ENCODE measurements at regions not wholly inside any gene's neighbourhood (a gene's known extent, or its start where the extent isn't known, plus 50 kb on each side); places are given as distances from the start of the nearest gene placed in this dataset.

DNA sequence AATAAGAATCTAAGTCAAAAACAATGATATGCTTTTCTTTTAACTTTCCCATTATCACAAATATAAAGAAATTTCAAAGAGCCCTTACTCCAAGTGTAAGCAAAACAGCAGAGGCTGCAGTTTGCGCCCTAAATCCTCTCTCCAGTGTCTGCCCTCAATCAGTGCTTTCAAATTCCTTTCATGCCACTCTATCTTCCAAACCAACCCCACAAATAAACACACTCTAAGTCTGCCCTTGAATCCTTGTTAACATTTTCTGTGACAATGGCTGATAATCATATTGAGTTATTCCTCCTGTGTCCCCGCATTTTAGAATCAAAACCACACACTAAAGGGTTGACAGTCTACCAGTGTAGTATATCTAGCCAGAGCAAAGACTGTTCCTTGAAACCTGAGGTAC, 317.9 kb upstream of the MARCKS start:
- H2BK5ac ChIP-seq (ENCODE audit: low read depth, low read length, poor library complexity, severe bottlenecking), result no peak overlapping the region
- no peak overlapping the region for H3K9ac ChIP-seq (ENCODE audit: low read length)
- no peak overlapping the region for H2BK12ac ChIP-seq (ENCODE audit: low read length in 2 of 2)
- H2AFZ ChIP-seq (ENCODE audit: low read depth, low read length), result no peak overlapping the region
- peak; percentile 27 for DNase-seq
- H3K27me3 ChIP-seq (ENCODE audit: control insufficient read depth in 1 of 2, insufficient read depth in 1 of 2, low read length in 2 of 2), result no peaks in the 10 kb centered on the region
- no peak overlapping the region for H3K4me2 ChIP-seq (ENCODE audit: low read length, poor library complexity, severe bottlenecking)
- H3K18ac ChIP-seq (ENCODE audit: low read depth in 1 of 2, low read length in 2 of 2), result no peak overlapping the region
- H2BK15ac ChIP-seq (ENCODE audit: low read depth, poor library complexity, severe bottlenecking), result no peak overlapping the region
- no peak overlapping the region for H3K4ac ChIP-seq (ENCODE audit: low read depth in 1 of 2, low read length in 2 of 2)
- H4K8ac ChIP-seq (ENCODE audit: low read length), result no peak overlapping the region
- H3K4me3 ChIP-seq (ENCODE audit: insufficient read depth in 1 of 2, low read depth in 1 of 2, low read length in 2 of 2), result peak overlapping the region in 1 of 2 experiments; percentile 21
- WGBS, result 27% methylated on average over 2 of the region's 2 CpGs
- H2AK5ac ChIP-seq (ENCODE audit: low read length, severe bottlenecking), result no peak overlapping the region
- no peak overlapping the region for H3K14ac ChIP-seq (ENCODE audit: low read length in 2 of 2)
- H2BK120ac ChIP-seq (ENCODE audit: low read depth, low read length), result no peak overlapping the region
- H3K79me1 ChIP-seq (replicated peaks; ENCODE audit: low read length, poor library complexity, severe bottlenecking), result no peaks in the 10 kb centered on the region
- peak overlapping the region; percentile 82 for H3K27ac ChIP-seq (ENCODE audit: low read length, poor library complexity, severe bottlenecking)
- H3K23ac ChIP-seq (ENCODE audit: low read length in 2 of 2), result no peak overlapping the region
- no peaks in the 10 kb centered on the region for H3K36me3 ChIP-seq (ENCODE audit: control insufficient read depth in 1 of 2, insufficient read depth in 2 of 2, low read depth in 1 of 2, low read length in 2 of 2)
- H3K9me3 ChIP-seq (ENCODE audit: control insufficient read depth, low read length), result no peaks in the 10 kb centered on the region
- H4K91ac ChIP-seq (ENCODE audit: low read length), result no peak overlapping the region
- H3K4me1 ChIP-seq (ENCODE audit: control insufficient read depth, insufficient read depth, low read depth, low read length), result peaks cover 1% of the 10 kb centered on the region

DNA sequence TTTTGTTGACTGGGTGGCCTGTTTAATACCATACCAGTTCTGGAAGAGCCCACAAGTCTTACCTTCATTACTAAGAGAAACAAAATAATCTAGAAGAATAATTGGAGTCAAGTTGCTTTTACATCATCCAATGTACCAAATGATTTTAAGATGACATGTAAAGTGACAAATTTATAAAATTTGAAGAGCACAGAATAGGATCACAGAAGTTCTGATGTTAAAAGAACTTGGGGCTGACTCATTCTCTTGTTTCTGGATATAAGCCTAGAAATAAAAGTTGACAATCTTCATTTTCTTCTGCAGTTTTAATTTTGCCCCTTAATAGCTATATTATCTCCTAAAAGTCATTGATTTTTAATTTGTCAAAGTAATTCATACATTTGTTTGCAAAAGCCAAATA, 317.5 kb upstream of the MARCKS start:
- H2AK5ac ChIP-seq (ENCODE audit: low read length, severe bottlenecking), result no peak overlapping the region
- no peak overlapping the region for H2AFZ ChIP-seq (ENCODE audit: low read depth, low read length)
- H3K9me3 ChIP-seq (ENCODE audit: control insufficient read depth, low read length), result no peaks in the 10 kb centered on the region
- H2BK12ac ChIP-seq (ENCODE audit: low read length in 2 of 2), result no peak overlapping the region
- peak overlapping the region in 1 of 2 experiments; percentile 21 for H3K4me3 ChIP-seq (ENCODE audit: insufficient read depth in 1 of 2, low read depth in 1 of 2, low read length in 2 of 2)
- peaks cover 1% of the 10 kb centered on the region for H3K4me1 ChIP-seq (ENCODE audit: control insufficient read depth, insufficient read depth, low read depth, low read length)
- no peak overlapping the region for H3K4me2 ChIP-seq (ENCODE audit: low read length, poor library complexity, severe bottlenecking)
- no peak overlapping the region for H4K8ac ChIP-seq (ENCODE audit: low read length)
- H3K14ac ChIP-seq (ENCODE audit: low read length in 2 of 2), result no peak overlapping the region
- no peaks in the 10 kb centered on the region for H3K36me3 ChIP-seq (ENCODE audit: control insufficient read depth in 1 of 2, insufficient read depth in 2 of 2, low read depth in 1 of 2, low read length in 2 of 2)
- no peak overlapping the region for H3K18ac ChIP-seq (ENCODE audit: low read depth in 1 of 2, low read length in 2 of 2)
- peak overlapping the region; percentile 82 for H3K27ac ChIP-seq (ENCODE audit: low read length, poor library complexity, severe bottlenecking)
- no peak overlapping the region for H4K91ac ChIP-seq (ENCODE audit: low read length)
- DNase-seq, result no peak
- no peak overlapping the region for H2BK5ac ChIP-seq (ENCODE audit: low read depth, low read length, poor library complexity, severe bottlenecking)
- no peak overlapping the region for H3K9ac ChIP-seq (ENCODE audit: low read length)
- no peaks in the 10 kb centered on the region for H3K27me3 ChIP-seq (ENCODE audit: control insufficient read depth in 1 of 2, insufficient read depth in 1 of 2, low read length in 2 of 2)
- H2BK15ac ChIP-seq (ENCODE audit: low read depth, poor library complexity, severe bottlenecking), result no peak overlapping the region
- H3K23ac ChIP-seq (ENCODE audit: low read length in 2 of 2), result no peak overlapping the region
- H3K4ac ChIP-seq (ENCODE audit: low read depth in 1 of 2, low read length in 2 of 2), result no peak overlapping the region
- no peaks in the 10 kb centered on the region for H3K79me1 ChIP-seq (replicated peaks; ENCODE audit: low read length, poor library complexity, severe bottlenecking)
- no peak overlapping the region for H2BK120ac ChIP-seq (ENCODE audit: low read depth, low read length)

DNA sequence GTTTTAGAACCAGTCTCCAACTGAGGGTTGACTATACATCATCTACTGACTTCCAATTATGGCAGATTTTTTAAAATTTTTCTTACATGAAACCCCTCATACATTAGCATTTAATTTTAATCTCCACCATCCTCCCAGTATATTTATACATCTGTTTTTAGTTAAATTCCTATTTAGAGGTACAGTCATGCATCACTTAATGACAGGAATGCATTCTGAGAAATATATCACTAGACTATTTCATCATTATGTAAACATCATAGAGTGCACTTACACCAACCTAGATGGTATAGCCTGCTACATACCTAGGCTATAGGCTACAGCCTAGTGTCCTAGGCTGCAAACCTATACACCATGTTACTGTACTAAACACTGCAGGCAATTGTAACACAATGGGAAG, 316.7 kb upstream of the MARCKS start:
- no peak overlapping the region for H2BK15ac ChIP-seq (ENCODE audit: low read depth, poor library complexity, severe bottlenecking)
- H3K79me1 ChIP-seq (replicated peaks; ENCODE audit: low read length, poor library complexity, severe bottlenecking), result no peaks in the 10 kb centered on the region
- H3K27ac ChIP-seq (ENCODE audit: low read length, poor library complexity, severe bottlenecking), result no peak overlapping the region
- no peak overlapping the region for H3K14ac ChIP-seq (ENCODE audit: low read length in 2 of 2)
- H3K4me3 ChIP-seq (ENCODE audit: insufficient read depth in 1 of 2, low read depth in 1 of 2, low read length in 2 of 2), result no peak overlapping the region
- H3K36me3 ChIP-seq (ENCODE audit: control insufficient read depth in 1 of 2, insufficient read depth in 2 of 2, low read depth in 1 of 2, low read length in 2 of 2), result no peaks in the 10 kb centered on the region
- H3K9ac ChIP-seq (ENCODE audit: low read length), result no peak overlapping the region
- DNase-seq, result no peak
- no peak overlapping the region for H3K4ac ChIP-seq (ENCODE audit: low read depth in 1 of 2, low read length in 2 of 2)
- H4K8ac ChIP-seq (ENCODE audit: low read length), result no peak overlapping the region
- no peak overlapping the region for H3K4me2 ChIP-seq (ENCODE audit: low read length, poor library complexity, severe bottlenecking)
- peaks cover 1% of the 10 kb centered on the region for H3K4me1 ChIP-seq (ENCODE audit: control insufficient read depth, insufficient read depth, low read depth, low read length)
- no peak overlapping the region for H2BK12ac ChIP-seq (ENCODE audit: low read length in 2 of 2)
- no peak overlapping the region for H2AK5ac ChIP-seq (ENCODE audit: low read length, severe bottlenecking)
- no peak overlapping the region for H3K23ac ChIP-seq (ENCODE audit: low read length in 2 of 2)
- H2BK120ac ChIP-seq (ENCODE audit: low read depth, low read length), result no peak overlapping the region
- no peak overlapping the region for H3K18ac ChIP-seq (ENCODE audit: low read depth in 1 of 2, low read length in 2 of 2)
- no peak overlapping the region for H2BK5ac ChIP-seq (ENCODE audit: low read depth, low read length, poor library complexity, severe bottlenecking)
- H4K91ac ChIP-seq (ENCODE audit: low read length), result no peak overlapping the region
- no peak overlapping the region for H2AFZ ChIP-seq (ENCODE audit: low read depth, low read length)
- no peaks in the 10 kb centered on the region for H3K9me3 ChIP-seq (ENCODE audit: control insufficient read depth, low read length)
- no peaks in the 10 kb centered on the region for H3K27me3 ChIP-seq (ENCODE audit: control insufficient read depth in 1 of 2, insufficient read depth in 1 of 2, low read length in 2 of 2)

DNA sequence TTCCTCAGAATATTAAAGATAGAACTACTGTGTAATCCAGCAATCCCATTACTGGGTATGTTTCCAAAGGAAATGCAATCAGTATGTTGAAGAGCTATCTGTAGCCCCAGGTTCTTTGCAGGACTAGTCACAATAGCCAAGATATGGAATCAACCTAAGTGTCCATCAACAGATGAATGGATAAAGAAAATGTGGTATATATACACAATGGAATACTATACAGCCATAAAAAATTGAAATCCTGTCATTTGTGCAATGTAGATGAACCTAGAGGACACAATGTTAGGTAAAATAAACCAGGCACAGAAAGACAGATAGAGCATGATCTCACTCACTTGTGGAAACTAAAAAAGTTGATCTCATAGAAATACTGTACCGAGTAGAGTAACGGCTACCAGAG, 306.0 kb upstream of the MARCKS start:
- Histone ChIP-seq H2BK120ac (ENCODE audit: low read depth, low read length) (no peak overlapping the region), H3K4me1 (ENCODE audit: control insufficient read depth, insufficient read depth, low read depth, low read length) (no peaks in the 10 kb centered on the region), H3K79me1 (replicated peaks; ENCODE audit: low read length, poor library complexity, severe bottlenecking) (no peaks in the 10 kb centered on the region), H3K27ac (ENCODE audit: low read length, poor library complexity, severe bottlenecking) (no peak overlapping the region), H2BK5ac (ENCODE audit: low read depth, low read length, poor library complexity, severe bottlenecking) (no peak overlapping the region), H3K18ac (ENCODE audit: low read depth in 1 of 2, low read length in 2 of 2) (no peak overlapping the region), H3K36me3 (ENCODE audit: control insufficient read depth in 1 of 2, insufficient read depth in 2 of 2, low read depth in 1 of 2, low read length in 2 of 2) (no peaks in the 10 kb centered on the region), H3K9ac (ENCODE audit: low read length) (no peak overlapping the region), H3K4ac (ENCODE audit: low read depth in 1 of 2, low read length in 2 of 2) (no peak overlapping the region), H4K8ac (ENCODE audit: low read length) (no peak overlapping the region), H4K91ac (ENCODE audit: low read length) (no peak overlapping the region), H3K27me3 (ENCODE audit: control insufficient read depth in 1 of 2, insufficient read depth in 1 of 2, low read length in 2 of 2) (no peaks in the 10 kb centered on the region), H2BK12ac (ENCODE audit: low read length in 2 of 2) (no peak overlapping the region), H3K9me3 (ENCODE audit: control insufficient read depth, low read length) (no peaks in the 10 kb centered on the region), H3K23ac (ENCODE audit: low read length in 2 of 2) (no peak overlapping the region), H2AK5ac (ENCODE audit: low read length, severe bottlenecking) (no peak overlapping the region), H3K4me2 (ENCODE audit: low read length, poor library complexity, severe bottlenecking) (no peak overlapping the region), H3K4me3 (ENCODE audit: insufficient read depth in 1 of 2, low read depth in 1 of 2, low read length in 2 of 2) (no peak overlapping the region), H2BK15ac (ENCODE audit: low read depth, poor library complexity, severe bottlenecking) (no peak overlapping the region), H3K14ac (ENCODE audit: low read length in 2 of 2) (no peak overlapping the region), H2AFZ (ENCODE audit: low read depth, low read length) (no peak overlapping the region)
- no peak for DNase-seq
- WGBS, result 97% methylated on average over 2 of the region's 2 CpGs

All from mesenchymal stem cell (in vitro differentiated cells and primary cell).